Thymus (tissue), 11 donors: ENCODE measurements at regions not wholly inside any gene's neighbourhood (a gene's known extent, or its start where the extent isn't known, plus 50 kb on each side); places are given as distances from the start of the nearest gene placed in this dataset.

ENCODE experiments used
- DNase-seq, 9 donors: peaks; one replicate each; pipeline ENCODE4 v3.0.0-alpha.2; 2013; ENCODE audit warnings: low spot score in 9 of 9, low read depth in 6 of 9, missing footprints in 1 of 9
- H3K27ac ChIP-seq, 2 donors: one replicate each; pipeline ENCODE4 v1.5.1; 2013; ENCODE audit warnings: control low read depth in 1 of 2, low read depth in 1 of 2, low read length in 1 of 2, mild to moderate bottlenecking in 1 of 2, moderate library complexity in 1 of 2
- H3K27me3 ChIP-seq, 2 donors: one replicate each; pipeline ENCODE4 v1.5.1; 2013; ENCODE audit warnings: low read length in 1 of 2; ENCODE audit not compliant: control insufficient read depth in 2 of 2, insufficient read depth in 1 of 2
- H3K36me3 ChIP-seq, 2 donors: one replicate each; pipeline ENCODE4 v1.5.1; 2013; ENCODE audit warnings: low read length in 1 of 2, mild to moderate bottlenecking in 1 of 2, moderate library complexity in 1 of 2; ENCODE audit not compliant: control insufficient read depth in 2 of 2, insufficient read depth in 2 of 2
- H3K4me1 ChIP-seq, 2 donors: one replicate each; pipeline ENCODE4 v1.5.1; 2013; ENCODE audit warnings: low read length in 2 of 2; ENCODE audit not compliant: control insufficient read depth in 2 of 2, insufficient read depth in 2 of 2
- H3K4me3 ChIP-seq, 2 donors: one replicate each; pipeline ENCODE4 v1.5.1; 2013; ENCODE audit warnings: low read length in 2 of 2, control low read depth in 1 of 2, mild to moderate bottlenecking in 1 of 2
- H3K9me3 ChIP-seq, 2 donors: one replicate each; pipeline ENCODE4 v1.5.1; 2013; ENCODE audit warnings: low read length in 1 of 2, mild to moderate bottlenecking in 1 of 2; ENCODE audit not compliant: control insufficient read depth in 2 of 2, insufficient read depth in 1 of 2
- WGBS: extraction: QIAGEN DNeasy Blood & Tissue Kit; methylation state at CpG from one replicate; pipeline ENCODE4 v1.1.7; 2013; 5-methylcytosine and 5-hydroxymethylcytosine counted together
- donor health status: healthy.

- Histone ChIP-seq H3K27ac (no peak overlapping the region), H3K4me3 (no peak overlapping the region), H3K36me3 (no peaks in the 10 kb centered on the region), H3K4me1 (no peaks in the 10 kb centered on the region), H3K27me3 (peaks cover 0 to 7% of the 10 kb centered on the region in 2 donors), H3K9me3 (no peaks in the 10 kb centered on the region)
- WGBS = 93% methylated on average over 7 of the region's 7 CpGs
- DNase-seq = no peak
These were observed 197.9 kb downstream of the IRF8 start for GRCh38 chr16:86096850-86097249.

- 88% methylated on average over 10 of the region's 10 CpGs for WGBS
- H3K27ac ChIP-seq = no peak overlapping the region
- no peak for DNase-seq
These were observed 200.4 kb downstream of the IRF8 start for GRCh38 chr16:86099326-86099725.

GRCh38 chr16:86100205-86101136 lies 201.5 kb downstream of the IRF8 start:
- Histone ChIP-seq H3K27me3 (peaks cover 0 to 7% of the 10 kb centered on the region in 2 donors), H3K4me3 (no peak overlapping the region), H3K36me3 (no peaks in the 10 kb centered on the region), H3K9me3 (no peaks in the 10 kb centered on the region), H3K27ac (no peak overlapping the region), H3K4me1 (no peaks in the 10 kb centered on the region)
- WGBS = 84% methylated on average over 11 of the region's 11 CpGs
- no peak for DNase-seq

More at GRCh38 chr16:86099326-86099725, 200.4 kb downstream of the IRF8 start:
- H3K9me3 ChIP-seq = no peaks in the 10 kb centered on the region
- no peak overlapping the region for H3K4me3 ChIP-seq
- no peaks in the 10 kb centered on the region for H3K4me1 ChIP-seq
- H3K36me3 ChIP-seq = no peaks in the 10 kb centered on the region
- H3K27me3 ChIP-seq = peaks cover 0 to 7% of the 10 kb centered on the region in 2 donors

GRCh38 chr16:86101137-86101896 lies 202.4 kb downstream of the IRF8 start:
- H3K4me3 ChIP-seq = no peak overlapping the region
- WGBS = 65% methylated on average over 20 of the region's 20 CpGs
- no peak overlapping the region for H3K27ac ChIP-seq
- DNase-seq = no peak
- H3K36me3 ChIP-seq = no peaks in the 10 kb centered on the region
- H3K4me1 ChIP-seq = no peaks in the 10 kb centered on the region
- no peaks in the 10 kb centered on the region for H3K9me3 ChIP-seq
- H3K27me3 ChIP-seq = peaks cover 0 to 7% of the 10 kb centered on the region in 2 donors

- Histone ChIP-seq H3K36me3 (no peaks in the 10 kb centered on the region), H3K9me3 (no peaks in the 10 kb centered on the region), H3K27me3 (peaks cover 0 to 7% of the 10 kb centered on the region in 2 donors), H3K4me3 (no peak overlapping the region), H3K27ac (no peak overlapping the region), H3K4me1 (no peaks in the 10 kb centered on the region)
- 93% methylated on average over 8 of the region's 8 CpGs for WGBS
- DNase-seq = no peak
These were observed 202.9 kb downstream of the IRF8 start for GRCh38 chr16:86101897-86102157.

DNA sequence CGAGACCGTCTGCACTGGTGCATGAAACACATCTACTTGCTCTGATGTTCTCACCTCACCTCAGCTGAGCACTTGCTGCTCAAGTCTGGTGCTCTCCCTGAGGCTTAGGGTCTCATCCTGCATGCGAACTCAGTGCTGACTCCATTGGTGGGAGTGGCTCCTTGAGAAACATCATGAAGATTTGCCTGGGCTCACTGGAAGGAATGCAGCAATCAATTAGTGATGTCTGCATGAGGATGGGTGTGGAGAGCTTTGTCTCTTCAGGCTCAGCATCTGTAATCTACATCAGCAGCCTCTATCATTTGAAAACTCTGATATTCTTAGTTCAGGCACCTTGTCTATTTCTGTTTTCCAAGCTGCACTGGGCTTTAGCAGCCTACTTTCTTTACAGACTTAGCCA lies 204.4 kb downstream of the IRF8 start:
- Histone ChIP-seq H3K4me1 (no peaks in the 10 kb centered on the region), H3K36me3 (no peaks in the 10 kb centered on the region), H3K9me3 (no peaks in the 10 kb centered on the region), H3K27ac (no peak overlapping the region), H3K4me3 (no peak overlapping the region), H3K27me3 (peaks cover 0 to 7% of the 10 kb centered on the region in 2 donors)
- WGBS = 79% methylated on average over 3 of the region's 3 CpGs
- DNase-seq = no peak

GRCh38 chr16:86104537-86105048 lies 205.6 kb downstream of the IRF8 start:
- Histone ChIP-seq H3K36me3 (no peaks in the 10 kb centered on the region), H3K4me1 (no peaks in the 10 kb centered on the region), H3K4me3 (no peak overlapping the region), H3K27me3 (peaks cover 0 to 7% of the 10 kb centered on the region in 2 donors), H3K9me3 (no peaks in the 10 kb centered on the region), H3K27ac (no peak overlapping the region)
- DNase-seq = no peak
- 79% methylated on average over 6 of the region's 6 CpGs for WGBS

- Histone ChIP-seq H3K9me3 (no peaks in the 10 kb centered on the region), H3K27me3 (no peaks in the 10 kb centered on the region), H3K36me3 (no peaks in the 10 kb centered on the region), H3K27ac (no peak overlapping the region), H3K4me1 (no peaks in the 10 kb centered on the region), H3K4me3 (no peak overlapping the region)
- no peak for DNase-seq
- 85% methylated on average over 19 of the region's 19 CpGs for WGBS
These were observed 208.4 kb downstream of the IRF8 start for GRCh38 chr16:86107215-86107825.

- 97% methylated on average over 3 of the region's 3 CpGs for WGBS
- Histone ChIP-seq H3K27me3 (no peaks in the 10 kb centered on the region), H3K27ac (no peak overlapping the region), H3K36me3 (no peaks in the 10 kb centered on the region), H3K4me3 (no peak overlapping the region), H3K4me1 (no peaks in the 10 kb centered on the region), H3K9me3 (no peaks in the 10 kb centered on the region)
- no peak for DNase-seq
These were observed 209.1 kb downstream of the IRF8 start for GRCh38 chr16:86108062-86108461.
